ENCODE measurements at regions not wholly inside any gene's neighbourhood (a gene's known extent, or its start where the extent isn't known, plus 50 kb on each side); places are given as distances from the start of the nearest gene placed in this dataset.

DNA sequence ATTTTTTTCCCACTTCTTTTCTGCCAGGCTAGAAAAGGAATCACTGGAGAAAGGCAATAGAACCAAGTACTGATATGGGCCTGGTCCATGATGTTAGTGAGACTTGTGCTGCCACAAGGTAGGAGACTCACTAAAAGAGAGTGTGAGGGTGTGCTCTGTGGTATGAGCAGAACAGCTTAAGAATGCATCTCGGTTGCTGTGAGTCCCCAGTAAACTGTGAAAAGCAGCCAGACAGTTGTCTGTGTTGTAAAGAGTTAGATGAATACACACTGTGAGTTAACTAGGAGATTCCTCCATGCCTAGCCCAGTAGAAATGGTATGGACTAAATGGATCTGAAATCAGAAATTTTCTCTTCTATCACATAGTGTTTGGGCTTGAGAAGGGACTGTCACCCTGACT is 1177.3 kb upstream of the MIR17HG start:
- DNase-seq (ENCODE audit: extremely low read depth in 1 of 2, low read depth in 1 of 2): no peak

DNA sequence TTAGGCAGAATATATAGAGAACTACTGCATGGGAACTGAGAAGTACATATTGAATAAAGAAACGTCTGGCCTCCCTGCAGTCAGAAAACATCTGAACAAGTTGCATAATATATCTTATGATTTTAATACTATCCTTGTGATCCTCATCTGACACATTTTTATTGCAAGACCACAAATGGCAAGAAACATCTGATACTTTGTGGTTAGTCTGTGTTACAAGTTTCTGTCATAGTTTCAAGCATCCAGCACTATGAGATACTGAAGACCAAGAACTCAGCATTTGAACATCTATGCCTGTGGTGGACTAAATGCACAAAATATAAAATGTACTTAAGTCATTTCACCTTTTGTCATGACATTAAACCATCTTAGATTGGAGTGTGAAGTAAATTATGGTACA is 1175.8 kb upstream of the MIR17HG start:
- no peak for DNase-seq (ENCODE audit: extremely low read depth in 1 of 2, low read depth in 1 of 2)

DNA sequence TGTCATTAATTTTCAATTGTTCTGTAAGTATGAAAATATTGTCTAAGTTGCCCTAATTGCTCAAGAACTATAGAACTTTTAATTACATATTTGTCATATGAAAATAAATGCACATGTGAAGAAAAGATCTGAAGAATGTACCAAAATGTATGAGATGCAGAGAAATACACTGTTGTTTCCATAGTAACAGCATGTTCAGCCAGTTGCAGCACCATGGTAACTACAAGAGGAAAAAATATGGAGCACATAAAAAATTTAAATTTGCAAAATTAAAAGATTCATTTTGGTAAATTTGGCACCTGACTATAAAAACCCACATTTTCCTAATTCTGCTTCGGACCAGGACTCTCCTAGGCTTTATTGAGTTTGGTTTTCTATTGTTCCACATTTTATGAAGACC is 1170.0 kb upstream of the MIR17HG start:
- DNase-seq (ENCODE audit: extremely low read depth in 1 of 2, low read depth in 1 of 2): no peak

DNA sequence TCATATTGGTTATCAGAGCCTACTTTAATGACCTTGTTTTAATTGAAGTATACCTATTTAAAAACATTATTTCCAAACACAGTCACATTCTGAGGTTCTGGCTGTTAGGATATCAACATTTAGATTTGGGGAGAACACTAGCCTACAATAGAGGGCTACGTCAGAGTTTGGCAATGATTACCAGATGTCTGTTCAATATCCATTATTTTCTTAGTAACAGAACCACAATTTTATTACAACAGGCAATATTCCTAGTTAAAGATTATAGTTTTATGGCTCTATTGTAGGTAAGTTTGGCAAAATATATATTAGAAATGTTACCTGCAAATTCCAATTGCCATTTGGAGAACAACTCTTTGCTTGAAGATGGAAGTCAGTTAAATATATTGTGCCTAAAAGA is 1163.1 kb upstream of the MIR17HG start:
- DNase-seq (ENCODE audit: extremely low read depth in 1 of 2, low read depth in 1 of 2): no peak

DNA sequence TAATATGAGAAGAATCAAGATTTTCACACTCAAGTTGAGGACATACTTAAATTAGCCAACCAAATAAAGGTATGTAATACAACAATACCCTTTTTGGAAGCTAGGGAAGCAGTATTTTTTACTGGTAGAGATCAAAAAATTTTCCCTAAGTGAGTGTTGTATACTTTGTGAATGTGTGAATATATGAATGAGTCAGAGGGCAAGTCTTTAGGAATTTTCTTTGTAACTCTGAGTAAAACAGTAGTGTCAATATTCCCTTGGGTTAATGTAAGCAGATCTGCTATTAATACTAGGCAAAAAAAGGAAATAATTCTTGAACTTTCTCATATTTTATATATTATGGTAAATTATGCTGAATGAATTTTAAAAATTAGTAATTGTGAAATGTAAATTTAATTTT is 1161.8 kb upstream of the MIR17HG start:
- DNase-seq (ENCODE audit: extremely low read depth in 1 of 2, low read depth in 1 of 2): no peak

DNA sequence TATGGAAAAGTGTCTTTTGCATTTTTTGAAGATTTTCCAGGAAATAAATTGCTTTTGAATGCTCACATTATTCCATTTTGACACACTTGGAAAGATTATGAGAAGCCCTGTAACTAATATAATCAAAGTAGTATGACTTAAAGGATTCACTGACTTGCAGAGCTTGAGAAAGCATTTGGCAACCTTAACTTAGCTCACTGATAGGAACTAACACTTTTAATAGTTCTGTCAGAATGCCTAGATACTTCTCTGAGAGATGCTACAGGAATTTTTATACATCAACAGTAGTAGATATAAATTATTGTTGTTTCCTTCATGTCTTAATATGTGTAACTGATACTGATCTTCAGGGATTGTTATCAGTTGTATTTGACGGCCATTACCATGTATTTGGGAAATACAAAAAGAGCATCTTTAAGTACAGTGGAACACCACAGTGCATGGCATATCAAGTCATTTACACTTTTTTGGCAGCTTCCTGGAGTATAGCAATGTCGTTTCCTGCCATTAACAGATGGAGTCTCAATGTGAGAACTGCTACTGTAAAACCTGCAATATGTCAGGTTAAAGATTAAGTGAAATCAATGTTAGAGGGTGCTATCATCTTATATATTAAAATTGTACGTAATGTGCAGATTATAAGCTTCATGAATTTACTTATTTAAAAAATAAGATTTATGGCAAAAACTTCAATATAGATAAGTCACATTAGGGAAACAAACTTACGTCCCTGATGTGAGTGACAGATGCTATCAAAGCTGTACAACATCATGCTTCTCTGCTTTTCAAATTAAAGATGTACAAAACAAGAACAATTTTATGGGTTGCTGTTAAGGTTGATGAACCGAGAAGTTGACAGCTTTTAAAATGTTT is 1159.8 kb upstream of the MIR17HG start:
- no peak for DNase-seq (ENCODE audit: extremely low read depth in 1 of 2, low read depth in 1 of 2)

DNA sequence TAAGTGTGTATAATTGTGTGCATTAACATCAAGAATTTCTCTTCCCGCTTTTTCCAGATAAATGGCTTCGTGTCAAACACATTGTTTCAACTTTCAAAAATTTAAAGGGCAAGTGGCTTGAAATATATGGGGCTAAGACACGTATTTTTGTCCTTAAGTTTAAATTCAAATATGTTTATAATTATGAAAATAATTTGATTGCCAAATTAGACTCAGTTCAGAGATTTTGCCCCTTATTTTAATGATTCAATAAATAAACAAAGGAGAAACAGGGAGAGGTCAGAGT is 1159.2 kb upstream of the MIR17HG start:
- DNase-seq (ENCODE audit: extremely low read depth in 1 of 2, low read depth in 1 of 2): no peak

DNA sequence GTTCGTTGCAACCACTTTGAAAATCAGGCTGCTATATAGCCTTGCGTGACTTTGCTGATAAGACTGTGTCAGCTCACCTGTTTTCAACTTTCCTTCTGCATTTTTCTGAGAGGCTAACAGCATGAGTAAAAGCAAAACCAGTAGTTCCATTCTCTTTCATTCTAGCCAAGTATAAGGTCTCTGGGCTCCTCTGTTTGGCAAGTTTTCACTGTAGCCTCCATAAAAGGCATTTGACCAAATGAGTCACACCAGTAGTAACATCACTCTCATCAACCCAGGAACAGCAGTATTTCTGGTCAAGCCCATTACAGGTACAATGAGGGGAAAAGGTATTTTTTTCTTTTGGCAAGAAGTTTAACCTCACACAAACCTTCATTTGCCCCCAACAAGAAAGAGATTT is 1149.8 kb upstream of the MIR17HG start:
- no peak for DNase-seq (ENCODE audit: extremely low read depth in 1 of 2, low read depth in 1 of 2)

DNA sequence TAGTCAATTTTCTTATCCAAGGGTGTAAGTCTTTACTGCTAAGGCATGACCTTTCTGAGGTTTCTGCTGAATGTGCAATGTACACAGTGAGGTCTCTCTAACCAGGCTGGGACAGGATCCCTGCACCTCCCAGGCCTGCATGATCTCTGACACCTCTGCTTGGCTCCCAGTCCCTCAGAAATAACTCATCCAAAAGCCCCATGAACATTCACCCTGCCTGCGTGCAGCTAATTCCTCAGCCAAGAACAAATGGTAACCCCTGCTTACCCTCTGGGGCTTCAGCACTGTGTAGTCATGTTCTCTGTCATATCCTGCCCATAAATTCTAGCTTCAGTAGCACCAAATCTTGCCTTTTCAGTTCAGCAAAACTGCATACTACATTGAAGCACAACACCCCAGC is 1146.3 kb upstream of the MIR17HG start:
- no peak for DNase-seq (ENCODE audit: extremely low read depth in 1 of 2, low read depth in 1 of 2)

DNA sequence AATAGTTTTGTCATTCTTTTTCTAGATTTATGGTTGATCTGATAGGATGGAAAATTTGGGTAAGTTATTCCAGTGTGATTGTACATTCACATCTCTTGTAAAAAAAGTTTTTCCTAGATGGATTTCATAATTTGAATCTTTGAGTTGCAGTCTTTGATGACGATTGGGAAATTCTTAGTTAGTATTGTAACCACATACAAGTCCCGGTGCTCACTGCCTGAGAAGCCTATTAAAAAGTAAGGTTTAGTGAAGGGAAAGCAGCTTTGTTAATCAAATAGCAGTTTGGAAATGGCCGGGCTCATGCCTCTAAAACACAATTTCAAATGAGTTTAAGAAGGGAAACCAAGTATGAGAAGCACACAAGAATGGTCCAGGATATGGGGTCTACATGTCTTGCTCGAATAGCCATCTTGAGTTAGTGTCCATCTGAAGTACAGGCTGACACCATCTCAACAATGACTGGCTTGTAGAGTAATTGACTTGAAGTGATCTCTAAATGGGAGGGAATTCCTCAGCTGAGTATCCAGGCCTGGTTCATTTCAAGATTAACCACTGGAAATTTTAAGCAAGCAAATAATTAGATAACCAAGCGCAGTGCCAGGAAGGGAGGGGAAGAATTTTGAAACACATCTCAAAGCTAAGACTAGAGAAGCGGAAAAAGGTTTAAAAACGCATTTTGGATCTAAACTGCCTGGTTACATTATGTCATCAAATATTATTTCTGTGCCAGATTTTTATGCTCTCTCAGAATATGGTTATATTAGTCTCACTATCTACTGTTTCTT is 1145.6 kb upstream of the MIR17HG start:
- no peak for DNase-seq (ENCODE audit: extremely low read depth in 1 of 2, low read depth in 1 of 2)

DNA sequence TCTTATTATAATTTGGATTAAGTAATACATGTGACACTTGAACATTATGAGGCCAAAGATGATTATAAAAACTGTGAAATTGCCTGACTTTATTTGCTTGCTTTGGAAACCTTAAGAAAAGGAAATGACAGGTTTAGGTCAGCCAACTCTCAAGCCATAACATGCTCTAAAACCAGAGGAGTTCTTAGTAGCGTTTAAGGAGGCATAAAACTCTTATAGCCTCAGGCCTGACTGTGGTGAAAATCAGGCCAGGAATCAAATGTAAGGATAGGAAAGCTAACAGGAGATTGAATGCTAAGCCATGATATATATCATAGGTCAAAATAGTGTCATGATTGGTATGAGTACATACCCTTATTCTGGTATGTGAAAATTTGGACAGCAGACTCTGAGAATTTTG is 1142.4 kb upstream of the MIR17HG start:
- no peak for DNase-seq (ENCODE audit: extremely low read depth in 1 of 2, low read depth in 1 of 2)

DNA sequence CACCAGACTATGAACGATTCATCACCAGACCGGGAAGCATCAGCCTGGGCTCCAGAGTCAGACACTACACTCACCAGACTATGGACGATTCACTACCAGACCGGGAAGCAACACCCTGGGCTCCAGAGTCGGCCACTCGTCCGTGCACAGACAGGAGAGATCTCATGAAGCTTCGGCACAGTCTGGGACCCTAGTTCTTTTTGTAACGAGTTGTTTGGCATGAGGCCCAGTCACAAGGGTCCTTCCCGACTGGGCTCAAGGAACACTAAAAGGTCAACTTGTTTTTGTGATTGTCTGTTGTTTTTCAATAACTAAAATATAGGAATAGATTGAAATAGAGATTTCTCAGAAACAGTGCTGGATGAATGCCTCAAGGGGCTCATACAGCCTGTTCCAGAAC is 1141.6 kb upstream of the MIR17HG start:
- DNase-seq (ENCODE audit: extremely low read depth in 1 of 2, low read depth in 1 of 2): no peak

DNA sequence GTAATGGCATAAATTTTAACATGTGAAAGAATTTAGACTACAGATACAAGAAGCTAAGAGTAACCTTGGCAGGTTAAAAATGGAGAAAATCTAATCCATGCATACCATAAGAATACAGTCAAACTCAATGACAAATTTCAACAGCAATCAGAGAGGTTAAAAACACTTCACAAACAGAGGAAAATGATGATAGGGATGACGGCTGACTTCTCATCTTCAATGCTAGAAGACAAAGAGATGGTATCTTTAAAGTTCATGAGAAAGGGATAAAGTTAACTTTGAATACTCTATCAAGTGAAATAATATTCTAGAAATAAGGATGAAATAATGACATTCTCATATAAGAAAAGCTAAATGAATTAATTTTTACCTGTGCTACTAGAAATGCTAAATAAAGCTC is 1130.2 kb upstream of the MIR17HG start:
- DNase-seq (ENCODE audit: extremely low read depth in 1 of 2, low read depth in 1 of 2): no peak

DNA sequence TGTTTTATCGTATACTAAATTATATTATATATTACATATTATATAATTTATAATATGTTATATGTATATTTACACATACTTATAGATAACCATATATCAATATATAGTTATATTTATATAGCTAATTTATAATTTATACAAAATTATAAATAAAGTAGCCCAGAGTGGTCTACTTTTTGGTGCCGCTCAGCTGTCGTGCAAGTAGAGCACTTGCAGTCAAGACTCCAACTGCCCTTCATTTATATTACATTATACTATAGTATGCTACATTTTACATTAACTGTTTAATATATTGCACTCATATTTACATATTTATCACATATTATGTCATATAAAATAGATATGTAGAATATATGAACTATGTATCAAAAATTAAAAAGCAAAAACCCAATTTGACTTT is 1124.7 kb upstream of the MIR17HG start:
- DNase-seq (ENCODE audit: extremely low read depth in 1 of 2, low read depth in 1 of 2): no peak

DNA sequence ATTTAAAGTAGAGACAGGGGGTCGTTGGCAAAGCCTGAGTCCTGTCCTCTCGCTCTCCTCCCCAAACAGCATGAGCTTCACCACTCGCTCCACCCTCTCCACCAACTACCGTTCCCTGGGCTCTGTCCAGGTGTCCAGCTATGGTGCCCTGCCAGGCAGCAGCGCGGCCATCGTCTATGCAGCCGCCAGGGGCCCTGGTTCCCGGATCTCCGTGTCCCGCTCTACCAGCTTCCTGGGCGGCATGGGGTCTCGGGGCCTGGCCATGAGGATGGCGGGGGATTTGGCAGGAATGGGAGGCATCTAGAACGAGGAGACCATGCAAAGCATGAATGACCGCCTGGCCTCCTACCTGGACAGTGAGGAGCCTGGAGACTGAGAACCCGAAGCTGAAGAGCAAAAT is 1117.2 kb upstream of the MIR17HG start:
- no peak for DNase-seq (ENCODE audit: extremely low read depth in 1 of 2, low read depth in 1 of 2)

DNA sequence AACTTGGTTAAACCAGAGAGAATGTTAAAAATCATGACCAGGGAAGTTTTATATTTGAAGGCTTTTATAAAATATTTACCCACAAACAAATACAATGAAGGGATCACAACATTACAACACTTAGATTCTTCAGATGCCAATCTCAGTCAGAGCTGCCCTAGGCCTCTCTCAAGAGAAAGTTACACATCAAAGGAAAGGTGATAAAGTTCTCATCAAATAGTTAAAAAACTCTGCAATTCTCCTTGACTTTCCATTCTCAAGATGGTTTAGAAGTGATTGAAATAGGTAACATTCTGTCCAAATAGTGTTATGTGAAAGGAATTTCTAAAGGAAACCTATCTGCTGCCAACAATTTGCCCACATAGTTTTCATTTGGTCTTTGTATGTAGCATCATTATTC is 1115.2 kb upstream of the MIR17HG start:
- no peak for DNase-seq (ENCODE audit: extremely low read depth in 1 of 2, low read depth in 1 of 2)

DNA sequence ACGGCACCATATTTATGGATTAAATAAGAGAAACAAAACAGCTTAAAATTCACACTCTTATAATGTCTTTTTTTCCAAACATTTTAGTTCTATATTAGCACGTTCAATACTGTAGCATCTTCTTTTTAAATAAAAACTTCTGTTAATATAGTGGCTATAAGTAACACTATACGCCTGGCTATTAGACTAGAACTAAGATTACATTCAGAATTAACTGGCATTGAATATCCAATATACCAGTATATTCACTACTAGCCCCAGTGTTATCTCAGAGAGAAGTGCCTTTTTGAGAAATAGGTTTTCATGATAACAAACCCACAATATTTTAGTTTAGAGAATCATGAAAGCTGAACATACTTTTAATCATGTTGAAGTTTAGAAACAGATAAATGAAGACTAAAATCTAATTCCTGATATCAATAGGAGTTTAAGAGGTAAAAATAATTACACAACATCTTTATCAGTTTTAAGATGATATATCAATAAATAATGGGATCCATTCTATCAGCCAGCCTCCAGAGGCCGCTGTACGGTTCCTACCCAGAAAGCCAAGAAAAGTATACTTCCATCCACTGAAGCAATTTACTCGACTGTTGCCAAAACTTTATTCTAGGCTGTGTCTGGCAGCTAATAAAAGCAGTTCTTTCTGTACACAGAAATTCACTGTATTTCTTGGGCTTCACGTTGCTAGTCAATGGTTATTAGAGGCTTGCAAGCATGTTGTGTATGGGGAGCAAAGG is 1113.4 kb upstream of the MIR17HG start:
- DNase-seq (ENCODE audit: extremely low read depth in 1 of 2, low read depth in 1 of 2): no peak

DNA sequence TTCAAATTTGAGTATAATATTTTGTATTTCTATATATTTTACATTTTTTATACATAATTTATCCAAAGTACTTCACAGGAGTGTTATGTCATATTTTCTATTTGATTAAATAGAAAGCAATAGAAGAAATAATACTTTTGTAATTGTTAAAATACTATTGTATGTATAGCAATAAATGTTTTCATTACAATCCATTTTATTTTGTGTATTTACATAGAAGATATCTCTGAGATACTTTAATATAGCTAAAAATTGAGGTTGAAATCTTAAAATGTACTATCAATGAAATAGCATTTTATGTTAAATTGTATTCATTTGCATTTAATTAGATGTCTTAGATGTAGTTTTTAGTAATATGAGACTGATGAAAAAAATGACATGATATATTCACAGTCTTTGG is 1109.6 kb upstream of the MIR17HG start:
- DNase-seq (ENCODE audit: extremely low read depth in 1 of 2, low read depth in 1 of 2): no peak

DNA sequence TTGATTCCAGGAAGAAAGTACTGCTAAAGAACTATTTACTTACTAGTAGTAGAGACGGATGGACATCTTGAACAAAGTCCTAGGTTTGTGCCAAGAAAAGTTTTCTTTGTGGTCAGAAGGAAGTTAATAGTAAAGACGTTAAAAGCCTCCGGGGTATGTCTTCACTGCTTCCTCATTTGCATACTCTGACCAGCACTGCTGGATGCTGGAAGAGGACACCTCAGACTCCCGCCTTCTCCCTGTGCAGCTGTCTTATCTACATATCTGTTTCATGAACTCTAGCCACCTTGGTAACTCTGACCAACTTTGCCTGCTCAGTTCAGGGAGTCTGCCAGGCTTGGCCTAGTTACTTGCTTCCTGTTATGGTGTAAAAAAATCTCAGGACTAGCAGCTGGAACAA is 1109.1 kb upstream of the MIR17HG start:
- no peak for DNase-seq (ENCODE audit: extremely low read depth in 1 of 2, low read depth in 1 of 2)

DNA sequence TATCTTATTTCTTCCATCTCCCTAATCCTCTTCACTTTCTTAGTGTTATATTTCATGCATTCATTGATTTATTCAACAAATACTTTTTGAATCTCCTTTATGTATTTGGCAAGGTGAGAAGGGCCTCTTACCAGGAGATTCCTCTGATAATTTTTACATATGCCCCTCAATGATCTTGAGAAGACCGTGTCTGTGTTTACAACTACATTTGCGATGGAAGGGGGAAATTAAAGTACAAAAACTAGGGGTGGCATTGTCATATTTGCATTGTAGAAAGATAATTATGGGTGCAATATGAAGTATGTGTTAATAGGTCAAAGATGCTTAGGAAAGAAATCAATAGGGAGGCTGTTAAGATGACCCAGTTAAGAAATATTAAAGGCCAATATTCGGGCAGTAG is 1108.4 kb upstream of the MIR17HG start:
- no peak for DNase-seq (ENCODE audit: extremely low read depth in 1 of 2, low read depth in 1 of 2)

DNA sequence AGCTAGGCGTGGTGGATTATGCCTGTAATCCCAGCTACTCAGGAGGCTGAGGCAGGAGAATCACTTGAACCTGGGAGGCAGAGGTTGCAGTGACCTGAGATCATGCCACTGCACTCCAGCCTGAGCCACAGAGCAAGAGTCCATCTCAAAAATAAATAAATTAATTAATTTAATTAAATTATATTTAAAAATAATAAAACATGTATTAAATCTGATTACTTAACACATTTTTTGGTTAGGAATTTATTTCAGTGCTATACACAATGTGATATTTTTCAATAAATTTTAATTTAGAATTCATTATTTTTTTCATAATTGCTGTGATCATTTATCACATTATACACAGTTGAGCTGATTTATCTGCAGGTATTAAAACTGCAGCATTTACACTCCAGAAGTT is 1101.5 kb upstream of the MIR17HG start:
- DNase-seq (ENCODE audit: extremely low read depth in 1 of 2, low read depth in 1 of 2): no peak
